ENCODE measurements at regions not wholly inside any gene's neighbourhood (a gene's known extent, or its start where the extent isn't known, plus 50 kb on each side); places are given as distances from the start of the nearest gene placed in this dataset.

GRCh38 chr3:187458921-187459320, 90.7 kb downstream of the RTP4 start:
- Histone ChIP-seq H3K79me2 (ENCODE audit: insufficient read depth, low read length) (no peaks in the 10 kb centered on the region), H3K36me3 (ENCODE audit: insufficient read depth, low read length) (no peaks in the 10 kb centered on the region), H3K27ac (ENCODE audit: low read depth, low read length) (no peak overlapping the region), H3K9me3 (ENCODE audit: low read depth, low read length) (no peaks in the 10 kb centered on the region), H3K4me1 (ENCODE audit: insufficient read depth, low read length) (no peaks in the 10 kb centered on the region), H2AFZ (ENCODE audit: low read length) (no peak overlapping the region), H3K4me3 (ENCODE audit: insufficient read depth, low read length) (no peak overlapping the region), H3K27me3 (ENCODE audit: insufficient read depth, low read length) (no peaks in the 10 kb centered on the region), H3K4me2 (ENCODE audit: insufficient read depth, low read length) (no peak overlapping the region), H4K20me1 (ENCODE audit: insufficient read depth, low read length) (no peaks in the 10 kb centered on the region)
- TF ChIP-seq CTCF (IDR thresholded peaks at IDR 0.05; ENCODE audit: extremely low read depth, low read depth, low read length): no peak
- DNase-seq (ENCODE audit: insufficient read length, low spot score, missing footprints): no peak

GRCh38 chr3:187458383-187458782, 90.2 kb downstream of the RTP4 start:
- no peaks in the 10 kb centered on the region for H3K9me3 ChIP-seq (ENCODE audit: low read depth, low read length)
- no peak overlapping the region for H3K27ac ChIP-seq (ENCODE audit: low read depth, low read length)
- no peaks in the 10 kb centered on the region for H3K4me1 ChIP-seq (ENCODE audit: insufficient read depth, low read length)
- no peak overlapping the region for H2AFZ ChIP-seq (ENCODE audit: low read length)
- DNase-seq (ENCODE audit: insufficient read length, low spot score, missing footprints): no peak
- no peaks in the 10 kb centered on the region for H3K36me3 ChIP-seq (ENCODE audit: insufficient read depth, low read length)
- no peaks in the 10 kb centered on the region for H3K79me2 ChIP-seq (ENCODE audit: insufficient read depth, low read length)
- no peak overlapping the region for H3K4me2 ChIP-seq (ENCODE audit: insufficient read depth, low read length)
- H3K27me3 ChIP-seq (ENCODE audit: insufficient read depth, low read length): no peaks in the 10 kb centered on the region
- H3K4me3 ChIP-seq (ENCODE audit: insufficient read depth, low read length): no peak overlapping the region
- no peak for TF ChIP-seq CTCF (IDR thresholded peaks at IDR 0.05; ENCODE audit: extremely low read depth, low read depth, low read length)
- H4K20me1 ChIP-seq (ENCODE audit: insufficient read depth, low read length): no peaks in the 10 kb centered on the region

GRCh38 chr3:187456250-187456649, 88.1 kb downstream of the RTP4 start:
- Histone ChIP-seq H3K9me3 (ENCODE audit: low read depth, low read length) (no peaks in the 10 kb centered on the region), H3K4me1 (ENCODE audit: insufficient read depth, low read length) (no peaks in the 10 kb centered on the region), H3K79me2 (ENCODE audit: insufficient read depth, low read length) (no peaks in the 10 kb centered on the region), H3K4me2 (ENCODE audit: insufficient read depth, low read length) (no peak overlapping the region), H3K36me3 (ENCODE audit: insufficient read depth, low read length) (no peaks in the 10 kb centered on the region), H3K27me3 (ENCODE audit: insufficient read depth, low read length) (no peaks in the 10 kb centered on the region), H4K20me1 (ENCODE audit: insufficient read depth, low read length) (no peaks in the 10 kb centered on the region), H3K4me3 (ENCODE audit: insufficient read depth, low read length) (no peak overlapping the region), H3K27ac (ENCODE audit: low read depth, low read length) (no peak overlapping the region), H2AFZ (ENCODE audit: low read length) (no peak overlapping the region)
- no peak for DNase-seq (ENCODE audit: insufficient read length, low spot score, missing footprints)
- TF ChIP-seq CTCF (IDR thresholded peaks at IDR 0.05; ENCODE audit: extremely low read depth, low read depth, low read length): no peak

- no peaks in the 10 kb centered on the region for H3K9me3 ChIP-seq (ENCODE audit: low read depth, low read length)
- TF ChIP-seq CTCF (IDR thresholded peaks at IDR 0.05; ENCODE audit: extremely low read depth, low read depth, low read length): no peak
- no peak for DNase-seq (ENCODE audit: insufficient read length, low spot score, missing footprints)
- H3K4me3 ChIP-seq (ENCODE audit: insufficient read depth, low read length): no peak overlapping the region
- no peaks in the 10 kb centered on the region for H4K20me1 ChIP-seq (ENCODE audit: insufficient read depth, low read length)
- H3K27me3 ChIP-seq (ENCODE audit: insufficient read depth, low read length): no peaks in the 10 kb centered on the region
- H3K36me3 ChIP-seq (ENCODE audit: insufficient read depth, low read length): no peaks in the 10 kb centered on the region
- H3K79me2 ChIP-seq (ENCODE audit: insufficient read depth, low read length): no peaks in the 10 kb centered on the region
- H2AFZ ChIP-seq (ENCODE audit: low read length): no peak overlapping the region
- no peaks in the 10 kb centered on the region for H3K4me1 ChIP-seq (ENCODE audit: insufficient read depth, low read length)
- H3K4me2 ChIP-seq (ENCODE audit: insufficient read depth, low read length): no peak overlapping the region
- H3K27ac ChIP-seq (ENCODE audit: low read depth, low read length): no peak overlapping the region
These were observed 86.1 kb downstream of the RTP4 start for GRCh38 chr3:187454085-187454815.

Measured in osteoblast (primary cell).